Suppressor macrophage treated with lipopolysaccharide for 1 hour (primary cell): ENCODE measurements at regions not wholly inside any gene's neighbourhood (a gene's known extent, or its start where the extent isn't known, plus 50 kb on each side); places are given as distances from the start of the nearest gene placed in this dataset.

Source experiments
- DNase-seq, 3 donors: peaks; one replicate each; pipeline ENCODE4 v3.0.0-alpha.2; 2020 to 2022

DNA sequence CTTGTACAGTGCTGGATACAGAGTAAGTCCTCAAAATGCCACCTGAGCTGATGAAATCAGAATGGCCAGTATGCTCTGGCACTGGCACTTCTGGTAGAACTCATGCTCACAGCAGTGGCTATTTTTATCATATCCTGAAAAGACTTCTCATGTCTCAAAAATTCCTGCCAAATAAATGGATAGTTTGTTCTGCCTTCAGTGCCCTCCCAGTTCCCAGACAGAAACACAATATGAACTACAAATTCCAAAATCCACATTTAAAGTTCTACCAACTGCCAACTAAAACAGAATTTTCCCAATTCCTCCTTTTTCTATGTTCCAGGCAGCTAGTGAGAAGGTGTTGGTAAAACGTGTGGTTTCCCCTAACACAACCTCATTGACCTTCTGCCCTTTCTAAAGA is 51.4 kb upstream of the RGS1 start:
- DNase-seq, result peak in 2 of 3 donors; percentile 18 to 25
